GM12874 (cell line): ENCODE measurements at regions not wholly inside any gene's neighbourhood (a gene's known extent, or its start where the extent isn't known, plus 50 kb on each side); places are given as distances from the start of the nearest gene placed in this dataset.

Experiments used
- TF ChIP-seq, protein P1 (sequence below): IDR thresholded peaks from 2 replicates; pipeline ENCODE4 v1.5.1; 2011; ENCODE audit warnings: low read depth, mild to moderate bottlenecking, control low read depth, low read length, moderate library complexity; ENCODE audit not compliant: insufficient read depth

DNA sequence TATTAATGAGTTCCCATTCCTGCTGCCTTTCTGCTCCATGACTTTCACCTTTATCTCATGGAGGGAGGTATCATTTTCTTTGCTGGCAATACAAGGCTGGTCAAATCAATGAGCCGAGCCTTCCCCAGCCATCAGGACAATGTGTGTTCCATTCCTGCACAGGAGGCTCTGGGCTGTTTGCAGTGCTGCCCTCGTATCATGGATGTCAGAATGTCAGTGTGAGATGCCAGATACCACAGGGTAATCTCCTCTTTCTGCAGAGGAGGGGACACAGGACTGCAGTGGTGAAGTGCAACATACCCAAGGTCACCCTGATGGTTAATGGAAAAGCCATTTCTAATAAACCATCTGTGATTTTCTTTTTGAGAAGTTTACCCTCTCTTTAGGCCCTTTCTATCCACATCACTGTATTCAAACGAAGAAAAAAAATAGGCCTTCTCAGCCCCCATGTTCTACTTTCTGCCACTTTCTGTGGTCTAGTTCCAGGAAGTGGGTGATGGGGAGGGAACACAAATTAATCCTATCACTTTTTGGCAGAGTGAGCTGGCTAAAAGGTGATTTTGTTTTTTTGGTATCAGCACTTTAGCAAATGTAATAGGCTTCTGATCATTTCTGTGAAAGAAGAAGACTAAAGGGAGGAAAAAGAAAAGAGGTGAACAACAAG is 490.2 kb upstream of the BOD1L1 start:
- TF ChIP-seq, protein P1, sequence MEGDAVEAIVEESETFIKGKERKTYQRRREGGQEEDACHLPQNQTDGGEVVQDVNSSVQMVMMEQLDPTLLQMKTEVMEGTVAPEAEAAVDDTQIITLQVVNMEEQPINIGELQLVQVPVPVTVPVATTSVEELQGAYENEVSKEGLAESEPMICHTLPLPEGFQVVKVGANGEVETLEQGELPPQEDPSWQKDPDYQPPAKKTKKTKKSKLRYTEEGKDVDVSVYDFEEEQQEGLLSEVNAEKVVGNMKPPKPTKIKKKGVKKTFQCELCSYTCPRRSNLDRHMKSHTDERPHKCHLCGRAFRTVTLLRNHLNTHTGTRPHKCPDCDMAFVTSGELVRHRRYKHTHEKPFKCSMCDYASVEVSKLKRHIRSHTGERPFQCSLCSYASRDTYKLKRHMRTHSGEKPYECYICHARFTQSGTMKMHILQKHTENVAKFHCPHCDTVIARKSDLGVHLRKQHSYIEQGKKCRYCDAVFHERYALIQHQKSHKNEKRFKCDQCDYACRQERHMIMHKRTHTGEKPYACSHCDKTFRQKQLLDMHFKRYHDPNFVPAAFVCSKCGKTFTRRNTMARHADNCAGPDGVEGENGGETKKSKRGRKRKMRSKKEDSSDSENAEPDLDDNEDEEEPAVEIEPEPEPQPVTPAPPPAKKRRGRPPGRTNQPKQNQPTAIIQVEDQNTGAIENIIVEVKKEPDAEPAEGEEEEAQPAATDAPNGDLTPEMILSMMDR: no peak

DNA sequence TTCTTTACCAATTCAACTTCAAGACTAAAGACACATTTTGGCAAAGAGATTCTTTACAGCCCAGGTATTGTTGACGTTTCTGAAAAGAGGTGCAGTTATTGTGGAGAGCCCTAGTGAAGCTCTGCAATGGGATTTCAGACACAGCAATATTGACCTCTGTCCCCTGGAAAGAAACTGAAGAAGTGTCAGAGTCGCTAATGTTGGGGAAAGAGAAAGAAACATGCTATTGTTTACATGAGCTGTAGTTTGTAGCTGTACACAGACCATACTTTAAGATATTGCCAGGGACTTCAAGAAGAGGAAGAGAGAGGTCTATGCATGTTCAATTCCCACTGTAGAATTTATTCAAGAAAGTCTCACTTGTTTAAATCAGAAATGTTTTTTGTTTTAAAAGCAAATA is 497.3 kb upstream of the BOD1L1 start:
- TF ChIP-seq, protein P1: no peak

DNA sequence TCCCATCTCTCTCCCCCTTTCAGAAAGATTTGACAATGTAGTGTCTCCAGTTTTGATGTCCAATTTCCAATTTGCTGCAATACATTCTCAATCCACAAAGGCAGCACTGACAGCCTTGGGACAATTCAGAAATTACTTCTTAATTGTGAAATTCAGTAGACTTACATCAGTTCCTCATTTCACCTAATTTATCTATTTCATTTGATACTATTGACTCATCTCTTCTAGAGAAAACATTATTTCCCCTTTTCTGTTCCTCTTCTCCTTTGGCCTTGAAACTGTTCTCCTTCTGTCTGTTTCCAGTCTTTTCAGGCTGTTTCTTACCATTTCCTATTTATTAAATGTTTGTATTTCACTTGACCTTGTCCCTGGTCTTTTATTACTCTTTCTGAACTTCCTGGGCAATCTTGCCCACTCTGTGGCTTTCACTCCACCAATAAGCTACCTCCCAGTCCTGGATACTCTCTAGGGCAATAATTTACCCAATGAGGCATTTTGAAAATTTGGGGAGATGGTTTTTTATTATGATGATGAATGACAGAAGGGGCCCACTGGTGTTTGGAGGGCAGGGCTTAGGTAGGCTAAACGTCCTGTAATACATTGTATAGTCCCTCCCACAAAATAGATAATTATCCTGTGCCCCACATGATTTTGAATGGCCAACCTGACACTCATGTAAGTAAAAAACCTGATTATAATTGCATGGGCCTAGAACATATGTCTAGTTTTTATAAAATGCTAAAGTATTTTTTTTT is 498.0 kb upstream of the BOD1L1 start:
- TF ChIP-seq, protein P1: no peak

DNA sequence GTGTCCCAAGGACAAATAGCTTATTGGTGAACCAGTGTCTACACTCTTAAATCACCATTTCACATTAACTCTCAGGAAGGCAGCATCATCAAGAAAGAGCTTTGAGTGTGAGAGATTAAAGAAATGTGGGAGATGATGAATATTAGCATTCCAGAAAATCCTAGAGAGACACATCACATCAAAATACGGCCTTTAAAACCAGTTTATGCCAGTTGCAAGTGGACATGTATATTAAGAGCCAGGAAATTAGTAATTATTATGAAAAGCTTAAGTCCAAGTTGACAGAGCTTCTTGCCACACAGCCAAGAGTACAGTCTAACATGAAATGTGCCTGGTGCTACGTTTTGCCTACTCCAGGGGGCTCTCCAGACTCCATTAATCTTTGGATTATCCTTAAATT is 503.0 kb upstream of the BOD1L1 start:
- TF ChIP-seq, protein P1: no peak

DNA sequence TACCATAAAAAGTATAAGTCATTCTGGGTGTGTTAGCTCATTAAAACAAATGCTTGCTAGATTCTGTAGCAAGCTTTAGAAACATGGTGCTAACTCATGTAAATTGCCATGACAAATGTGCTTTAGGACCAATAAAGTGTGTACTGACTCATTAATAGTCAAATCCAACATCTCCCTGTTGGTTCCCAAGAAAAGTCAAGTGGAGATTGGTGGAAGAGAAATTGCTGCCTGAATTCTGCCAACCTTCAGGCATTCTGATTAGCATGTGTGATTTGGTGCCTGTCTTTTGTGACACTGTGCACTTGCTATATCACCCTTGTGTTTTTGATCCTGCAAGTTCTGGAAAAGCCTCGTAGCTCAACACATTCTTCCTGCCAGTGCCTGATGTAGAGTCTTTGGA is 503.8 kb upstream of the BOD1L1 start:
- TF ChIP-seq, protein P1: no peak

DNA sequence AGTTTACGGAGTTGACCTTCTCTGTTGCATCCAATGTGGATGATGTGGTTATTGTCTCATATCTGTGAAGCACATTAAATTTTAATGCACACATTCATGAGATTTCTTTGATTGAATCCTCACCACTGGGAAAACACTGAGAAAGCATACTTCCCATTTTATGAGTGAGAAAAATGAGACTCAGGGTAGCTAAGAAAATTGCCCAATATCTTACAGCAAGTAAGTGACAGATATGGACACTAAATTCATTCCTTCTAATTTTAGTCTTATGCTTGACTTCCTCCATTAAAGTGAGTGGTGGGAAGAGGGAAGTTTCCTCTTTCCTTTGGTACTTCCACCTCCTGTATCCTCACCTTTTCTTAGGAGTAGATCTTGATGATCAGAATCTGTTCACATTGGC is 504.8 kb upstream of the BOD1L1 start:
- TF ChIP-seq, protein P1: no peak

DNA sequence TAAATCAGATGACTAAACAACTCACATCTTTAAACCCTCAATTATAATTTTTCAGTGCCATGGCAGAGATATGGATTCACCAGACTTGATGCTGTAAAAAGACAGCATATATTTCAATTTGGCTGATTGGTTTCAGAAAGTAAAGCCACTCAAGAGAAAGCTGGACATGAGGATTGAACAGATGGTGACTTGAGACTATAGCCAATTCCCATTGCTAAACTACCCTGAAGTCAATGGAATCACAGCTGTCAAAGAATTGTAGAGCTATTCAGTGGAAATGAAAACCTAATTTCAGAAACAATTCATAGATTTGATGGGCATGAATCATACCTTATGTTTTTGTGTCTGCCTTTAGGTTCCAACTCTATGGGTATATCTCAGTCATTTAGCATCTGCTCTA is 510.6 kb upstream of the BOD1L1 start:
- TF ChIP-seq, protein P1: no peak
